HepG2 (cell line): ENCODE measurements at regions not wholly inside any gene's neighbourhood (a gene's known extent, or its start where the extent isn't known, plus 50 kb on each side); places are given as distances from the start of the nearest gene placed in this dataset.

Experiments used
- ATAC-seq: fragments of 200-7000 bp; cut with Tn5 transposase; 3 replicates; pipeline ENCODE4 v1.9.1; 2020; ENCODE audit warnings: mild to moderate bottlenecking, moderate library complexity
- BruUV-seq: library from RNA; stranded (reverse); fragments of 400-500 nt; replicated peaks from 2 replicates; lab custom pipeline; 2021; lab: Mats Ljungman, UMichigan
- CTCF ChIA-PET: fragments of 300-600 bp; formaldehyde crosslinking; extraction: SDS; loops from one replicate; lab custom pipeline; 2021; ENCODE audit warnings: low total read pairs, inconsistent platforms, low intra/inter-chr PET ratio; lab: Yijun Ruan, JAX
- POLR2A ChIA-PET: fragments of 350-600 bp; sonication (Branson Sonifier 250); formaldehyde crosslinking; loops from one replicate; lab custom pipeline; 2020; ENCODE audit warnings: antibody characterized with exemption, inconsistent platforms; lab: Yijun Ruan, JAX
- DNase-seq: peaks from one replicate; pipeline ENCODE4 v3.0.0-alpha.2; 2015; ENCODE audit warnings: low spot score
- FAIRE-seq: peaks from 3 replicates; lab custom pipeline; 2011; peaks lifted over from hg19 to GRCh38; lab: Jason Lieb, UNC
- H2AFZ ChIP-seq: one replicate; pipeline ENCODE4 v1.6.1; 2011; ENCODE audit warnings: low read length, inconsistent platforms
- H3K27ac ChIP-seq: fragments of 300-600 bp; 3 replicates; pipeline ENCODE4 v1.8.0; 2011; ENCODE audit warnings: mixed run types, mild to moderate bottlenecking, mixed read lengths, low read length, inconsistent platforms; ENCODE audit not compliant: insufficient read depth; ENCODE audit errors: extremely low read length
- H3K27me3 ChIP-seq, 2 experiments: fragments of 200-600 bp in 1 of 2; 2 replicates in 1 of 2; 3 replicates in 1 of 2; pipeline versions ENCODE4 v1.6.0 to v1.8.0; 2011; ENCODE audit warnings: low read length in 2 of 2, mild to moderate bottlenecking in 2 of 2, moderate library complexity in 2 of 2, inconsistent platforms in 1 of 2; ENCODE audit not compliant: insufficient read depth in 2 of 2, control insufficient read depth in 1 of 2
- H3K36me3 ChIP-seq, 2 experiments: fragments of 200-600 bp in 1 of 2; replicated peaks in 1 of 2; 2 replicates in 1 of 2; 3 replicates in 1 of 2; pipeline versions ENCODE4 v1.5.1 to v1.8.0; 2011; ENCODE audit warnings: low read length in 2 of 2, inconsistent platforms in 1 of 2; ENCODE audit not compliant: insufficient read depth in 2 of 2, control insufficient read depth in 1 of 2
- H3K4me1 ChIP-seq: 2 replicates; pipeline ENCODE4 v1.5.1; 2012; ENCODE audit warnings: low read length, inconsistent platforms; ENCODE audit not compliant: insufficient read depth
- H3K4me2 ChIP-seq: 2 replicates; pipeline ENCODE4 v1.6.0; 2011; ENCODE audit warnings: low read depth, low read length, inconsistent platforms
- H3K4me3 ChIP-seq, 3 experiments: fragments of 200-600 bp in 1 of 3; sonication (generic), shearing (Covaris generic) in 1 of 3; replicated peaks in 1 of 3; 2 replicates each; pipeline ENCODE4 v1.5.1; 2011 to 2016; ENCODE audit warnings: low read length in 3 of 3, inconsistent platforms in 2 of 3, low read depth in 2 of 3, mild to moderate bottlenecking in 2 of 3, control low read depth in 1 of 3, mixed read lengths in 1 of 3; ENCODE audit not compliant: insufficient read depth in 1 of 3
- H3K79me2 ChIP-seq: one replicate; pipeline ENCODE4 v1.6.1; 2011; ENCODE audit warnings: low read length, inconsistent platforms; ENCODE audit not compliant: insufficient read depth
- H3K9ac ChIP-seq: 2 replicates; pipeline ENCODE4 v1.6.0; 2011; ENCODE audit warnings: mild to moderate bottlenecking, low read depth, low read length, inconsistent platforms; ENCODE audit not compliant: insufficient read depth
- H3K9me3 ChIP-seq: 2 replicates; pipeline ENCODE4 v1.5.1; 2012; ENCODE audit warnings: mild to moderate bottlenecking, low read length
- H4K20me1 ChIP-seq: 2 replicates; pipeline ENCODE4 v1.6.0; 2011; ENCODE audit warnings: inconsistent platforms, mild to moderate bottlenecking, low read length, moderate library complexity; ENCODE audit not compliant: insufficient read depth
- ASH2L ChIP-seq: fragments of 300-600, 200-600 bp; sonication (generic); IDR thresholded peaks from 2 replicates; pipeline ENCODE4 v1.7.0; 2017; ENCODE audit warnings: low read depth, mild to moderate bottlenecking, moderate library complexity, mixed read lengths, low read length; ENCODE audit not compliant: insufficient read length
- ETV5 ChIP-seq: IDR thresholded peaks from 2 replicates; pipeline ENCODE4 v1.6.1; 2018; ENCODE audit warnings: missing biosample characterization, missing genetic modification reagents, inconsistent platforms, borderline replicate concordance
- MAFK ChIP-seq, 2 experiments: IDR thresholded peaks in 1 of 2; conservative IDR thresholded peaks in 1 of 2; 2 replicates each; pipeline ENCODE4 v1.6.1; 2011; ENCODE audit warnings: improper control_type of control experiment in 2 of 2, low read length in 2 of 2
- MXD3 ChIP-seq: IDR thresholded peaks from 2 replicates; pipeline ENCODE4 v1.6.1; 2016; ENCODE audit warnings: mild to moderate bottlenecking, missing biosample characterization, missing genetic modification reagents
- TCF7L2 ChIP-seq: IDR thresholded peaks from 2 replicates; pipeline ENCODE4 v1.6.1; 2011; ENCODE audit warnings: mild to moderate bottlenecking, low read depth, low read length, moderate library complexity
- ZBTB46 ChIP-seq: sonication (generic); formaldehyde crosslinking; IDR thresholded peaks from 2 replicates; pipeline ENCODE4 v1.4.0; 2020; ENCODE audit warnings: mild to moderate bottlenecking, missing genetic modification reagents, borderline replicate concordance
- ZNF460 ChIP-seq: sonication (generic); formaldehyde crosslinking; IDR thresholded peaks from 2 replicates; pipeline ENCODE4 v1.5.1; 2020; ENCODE audit warnings: missing genetic modification reagents, mild to moderate bottlenecking, borderline replicate concordance
- ZNF766 ChIP-seq: sonication (generic); formaldehyde crosslinking; IDR thresholded peaks from 2 replicates; pipeline ENCODE4 v1.5.0; 2020; ENCODE audit warnings: missing genetic modification reagents, borderline replicate concordance
- ZNF788 ChIP-seq: sonication (generic); formaldehyde crosslinking; IDR thresholded peaks from 2 replicates; pipeline ENCODE4 v1.5.0; 2020; ENCODE audit warnings: mild to moderate bottlenecking, missing genetic modification reagents, borderline replicate concordance
- ZSCAN5A ChIP-seq: sonication (generic); formaldehyde crosslinking; IDR thresholded peaks from 2 replicates; pipeline ENCODE4 v1.8.0; 2022; ENCODE audit warnings: mild to moderate bottlenecking, missing genetic modification reagents, borderline replicate concordance
- WGBS: methylation state at CpG from one replicate; pipeline ENCODE4 v1.1.6; 2017; ENCODE audit warnings: low lambda C conversion rate; 5-methylcytosine and 5-hydroxymethylcytosine counted together
- in situ Hi-C: cut with HindIII; loops from 2 replicates; pipeline ENCODE4 v1.10.0; 2017; ENCODE audit warnings: low pct_unique_long_range_greater_than_20kb; ENCODE audit not compliant: extremely low pct_ligation_motif_present
- intact Hi-C: fragments of 100-400 bp; cut with micrococcal nuclease; formaldehyde crosslinking; loops from one replicate; pipeline ENCODE4 v1.10.0; 2022; ENCODE audit not compliant: unreplicated experiment
- TF ChIP-seq, protein P1 (sequence below): IDR thresholded peaks from 2 replicates; pipeline ENCODE4 v1.6.1; 2012; ENCODE audit warnings: inconsistent platforms

- intact Hi-C loops = no loop called here
- peaks cover 100% of the 10 kb centered on the region for H3K9me3 ChIP-seq
- DNase-seq (no peak), FAIRE-seq (no peak), ATAC-seq (no peak)
- in situ Hi-C loops = no loop called here
- no TSS peak for BruUV-seq
- 7% methylated on average over 4 of the region's 4 CpGs for WGBS
- H3K36me3 ChIP-seq = no peaks in the 10 kb centered on the region
- no peaks in the 10 kb centered on the region for H3K79me2 ChIP-seq
- H3K4me1 ChIP-seq = no peaks in the 10 kb centered on the region
- H2AFZ ChIP-seq = no peak overlapping the region
- TF ChIP-seq ZBTB46 (CRISPR knock-in tag) (no peak), ETV5 (no peak), MAFK (conservative IDR thresholded peaks at IDR 0.05 in 1 of 2, IDR thresholded peaks at IDR 0.05 in 1 of 2; ENCODE audit: low read length in 2 of 2) (no peak), ZNF788 (CRISPR knock-in tag) (no peak), ZNF460 (CRISPR knock-in tag) (no peak), ZSCAN5A (CRISPR knock-in tag) (no peak), ASH2L (no peak), TCF7L2 (no peak), ZNF766 (CRISPR knock-in tag) (no peak), MXD3 (CRISPR knock-in tag) (no peak)
- TF ChIP-seq, protein P1, sequence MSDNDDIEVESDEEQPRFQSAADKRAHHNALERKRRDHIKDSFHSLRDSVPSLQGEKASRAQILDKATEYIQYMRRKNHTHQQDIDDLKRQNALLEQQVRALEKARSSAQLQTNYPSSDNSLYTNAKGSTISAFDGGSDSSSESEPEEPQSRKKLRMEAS = no peak
- 0 out of 5 replicates have a peak, but pooled peaks cover 0 to 1% of the 10 kb centered on the region in 2 experiments for H3K27me3 ChIP-seq
- no peak overlapping the region for H3K4me3 ChIP-seq
- POLR2A ChIA-PET = no interaction called here
- CTCF ChIA-PET = no interaction called here
- H3K27ac ChIP-seq = no peak overlapping the region
- H3K4me2 ChIP-seq = no peak overlapping the region
- H4K20me1 ChIP-seq = no peaks in the 10 kb centered on the region
- no peak overlapping the region for H3K9ac ChIP-seq
Measured at GRCh38 chr16:35744726-35745125, 2285.3 kb downstream of the TP53TG3F start.
